DOHH2 (cell line): ENCODE measurements at regions not wholly inside any gene's neighbourhood (a gene's known extent, or its start where the extent isn't known, plus 50 kb on each side); places are given as distances from the start of the nearest gene placed in this dataset.

Experiments used
- H3F3A ChIP-seq: fragments of 200-600 bp; sonication (generic), shearing (Covaris generic); 2 replicates; pipeline ENCODE4 v1.6.0; 2016; ENCODE audit warnings: antibody characterized with exemption, mild to moderate bottlenecking; ENCODE audit not compliant: control insufficient read depth, insufficient read depth
- H3K27ac ChIP-seq: fragments of 200-600 bp; sonication (generic); 2 replicates; pipeline ENCODE4 v1.5.1; 2014; ENCODE audit warnings: low read depth, mild to moderate bottlenecking, low read length, moderate library complexity
- H3K27me3 ChIP-seq: fragments of 200-600 bp; sonication (generic); 2 replicates; pipeline ENCODE4 v1.6.1; 2014; ENCODE audit warnings: mild to moderate bottlenecking, low read length, mixed read lengths; ENCODE audit not compliant: control insufficient read depth
- H3K36me3 ChIP-seq: fragments of 200-600 bp; sonication (generic); 2 replicates; pipeline ENCODE4 v1.6.1; 2014; ENCODE audit warnings: mild to moderate bottlenecking, low read length, moderate library complexity, mixed read lengths; ENCODE audit not compliant: control insufficient read depth
- H3K4me1 ChIP-seq: fragments of 200-600 bp; sonication (generic); 2 replicates; pipeline ENCODE4 v1.6.1; 2014; ENCODE audit warnings: mild to moderate bottlenecking, low read length, mixed read lengths; ENCODE audit not compliant: control insufficient read depth
- H3K4me2 ChIP-seq: fragments of 200-600 bp; sonication (generic); 2 replicates; pipeline ENCODE4 v1.6.0; 2014; ENCODE audit warnings: mild to moderate bottlenecking, low read length, moderate library complexity
- H3K4me3 ChIP-seq: fragments of 200-600 bp; sonication (generic); 2 replicates; pipeline ENCODE4 v1.5.1; 2014; ENCODE audit warnings: mild to moderate bottlenecking, low read length, mixed read lengths
- H3K79me2 ChIP-seq: fragments of 200-600 bp; sonication (generic); 2 replicates; pipeline ENCODE4 v1.6.1; 2014; ENCODE audit warnings: mild to moderate bottlenecking, low read length, mixed read lengths; ENCODE audit not compliant: control insufficient read depth
- H3K9me2 ChIP-seq: fragments of 200-600 bp; sonication (generic); replicated peaks from 2 replicates; pipeline ENCODE4 v1.6.1; 2014; ENCODE audit warnings: mild to moderate bottlenecking, low read length, mixed read lengths; ENCODE audit not compliant: control insufficient read depth
- H3K9me3 ChIP-seq: fragments of 200-600 bp; sonication (generic); 2 replicates; pipeline ENCODE4 v1.6.1; 2014; ENCODE audit warnings: antibody characterized with exemption, low read length, mixed read lengths; ENCODE audit not compliant: control insufficient read depth, insufficient read depth
- H4K20me1 ChIP-seq: fragments of 200-600 bp; sonication (generic); 2 replicates; pipeline ENCODE4 v1.6.0; 2014; ENCODE audit warnings: low read depth, mild to moderate bottlenecking, antibody characterized with exemption, low read length, moderate library complexity; ENCODE audit not compliant: control insufficient read depth, insufficient read depth
- CTCF ChIP-seq: fragments of 200-600 bp; sonication (generic); IDR thresholded peaks from one replicate; pipeline ENCODE4 v1.5.1; 2014; ENCODE audit warnings: antibody characterized with exemption, mild to moderate bottlenecking, low read depth, low read length; ENCODE audit not compliant: poor library complexity, severe bottlenecking
- EZH2phosphoT487 ChIP-seq: fragments of 200-600 bp; sonication (generic); IDR thresholded peaks from 2 replicates; pipeline ENCODE4 v1.6.1; 2017; ENCODE audit warnings: borderline replicate concordance, mild to moderate bottlenecking, antibody characterized with exemption, low read length, moderate library complexity, mixed read lengths

- no peaks in the 10 kb centered on the region for H3K9me3 ChIP-seq
- H3K27me3 ChIP-seq = no peaks in the 10 kb centered on the region
- TF ChIP-seq CTCF (no peak), EZH2phosphoT487 (no peak)
- no peak overlapping the region for H3K27ac ChIP-seq
- H3K79me2 ChIP-seq = no peaks in the 10 kb centered on the region
- no peak overlapping the region for H3K4me3 ChIP-seq
- H3K4me2 ChIP-seq = no peak overlapping the region
- H3F3A ChIP-seq = no peaks in the 10 kb centered on the region
- H3K4me1 ChIP-seq = no peaks in the 10 kb centered on the region
- H3K36me3 ChIP-seq = no peaks in the 10 kb centered on the region
- H4K20me1 ChIP-seq = no peaks in the 10 kb centered on the region
- no peaks in the 10 kb centered on the region; the same call in 1 of the 2 replicates for H3K9me2 ChIP-seq
These were observed 188.2 kb upstream of the FOXQ1 start for GRCh38 chr6:1123386-1124375.

- H3K27me3 ChIP-seq = no peaks in the 10 kb centered on the region
- no peak overlapping the region for H3K4me3 ChIP-seq
- no peaks in the 10 kb centered on the region for H3K79me2 ChIP-seq
- no peaks in the 10 kb centered on the region for H4K20me1 ChIP-seq
- H3K36me3 ChIP-seq = no peaks in the 10 kb centered on the region
- no peaks in the 10 kb centered on the region; the same call in 1 of the 2 replicates for H3K9me2 ChIP-seq
- no peak overlapping the region for H3K4me2 ChIP-seq
- TF ChIP-seq EZH2phosphoT487 = no peak
- TF ChIP-seq CTCF = no peak
- H3K9me3 ChIP-seq = no peaks in the 10 kb centered on the region
- H3K27ac ChIP-seq = no peak overlapping the region
- no peaks in the 10 kb centered on the region for H3K4me1 ChIP-seq
- no peaks in the 10 kb centered on the region for H3F3A ChIP-seq
These were observed 189.8 kb upstream of the FOXQ1 start for GRCh38 chr6:1122083-1122482.

GRCh38 chr6:1118287-1118647 lies 193.6 kb upstream of the FOXQ1 start:
- Histone ChIP-seq H3K4me1 (no peaks in the 10 kb centered on the region), H3K9me2 (no peaks in the 10 kb centered on the region; the same call in 1 of the 2 replicates), H3K4me2 (no peak overlapping the region), H3K27me3 (no peaks in the 10 kb centered on the region), H3F3A (no peaks in the 10 kb centered on the region), H3K27ac (no peak overlapping the region), H3K79me2 (no peaks in the 10 kb centered on the region), H3K4me3 (no peak overlapping the region), H3K9me3 (no peaks in the 10 kb centered on the region), H3K36me3 (no peaks in the 10 kb centered on the region), H4K20me1 (no peaks in the 10 kb centered on the region)
- no peak for TF ChIP-seq EZH2phosphoT487
- no peak for TF ChIP-seq CTCF
